A673 (cell line): ENCODE measurements at regions not wholly inside any gene's neighbourhood (a gene's known extent, or its start where the extent isn't known, plus 50 kb on each side); places are given as distances from the start of the nearest gene placed in this dataset.

Experiments used
- CTCF ChIP-seq: fragments of 300-800, 200-600 bp; sonication (generic); conservative IDR thresholded peaks from 2 replicates; pipeline ENCODE4 v1.5.1; 2017; ENCODE audit warnings: low read depth, mild to moderate bottlenecking, antibody characterized with exemption, low read length, moderate library complexity, mixed read lengths
- EZH2 ChIP-seq: fragments of 200-600 bp; sonication (generic); IDR thresholded peaks from 2 replicates; pipeline ENCODE4 v1.6.1; 2017; ENCODE audit warnings: borderline replicate concordance, low read depth, mild to moderate bottlenecking, mixed read lengths, antibody characterized with exemption, low read length; ENCODE audit not compliant: poor library complexity, severe bottlenecking

- no peak for TF ChIP-seq CTCF
- no peak for TF ChIP-seq EZH2
Observed at GRCh38 chr9:97770808-97771372, 73.8 kb upstream of the XPA start.
